HUES64 (cell line): ENCODE measurements at regions not wholly inside any gene's neighbourhood (a gene's known extent, or its start where the extent isn't known, plus 50 kb on each side); places are given as distances from the start of the nearest gene placed in this dataset.
A peak's percentile ranks its signal among the peaks of the same experiment; 100 is the strongest.

Experiments used
- H3K27ac ChIP-seq: 2 replicates; pipeline ENCODE4 v1.7.0; 2013; ENCODE audit warnings: low read depth, low read length, inconsistent platforms
- H3K27me3 ChIP-seq: 2 replicates; pipeline ENCODE4 v1.6.1; 2013; ENCODE audit warnings: mild to moderate bottlenecking, low read length; ENCODE audit not compliant: insufficient read depth
- H3K36me3 ChIP-seq: 2 replicates; pipeline ENCODE4 v1.6.1; 2013; ENCODE audit warnings: mild to moderate bottlenecking, low read length; ENCODE audit not compliant: insufficient read depth
- H3K4me1 ChIP-seq: 2 replicates; pipeline ENCODE4 v1.6.1; 2013; ENCODE audit warnings: mild to moderate bottlenecking, low read length, moderate library complexity; ENCODE audit not compliant: insufficient read depth
- H3K4me3 ChIP-seq: 2 replicates; pipeline ENCODE4 v1.5.1; 2013; ENCODE audit warnings: mild to moderate bottlenecking, low read length, moderate library complexity
- H3K9ac ChIP-seq: 2 replicates; pipeline ENCODE4 v1.6.1; 2013; ENCODE audit warnings: mild to moderate bottlenecking, low read depth, low read length
- H3K9me3 ChIP-seq: 2 replicates; pipeline ENCODE4 v1.6.1; 2013; ENCODE audit warnings: low read depth, low read length; ENCODE audit not compliant: insufficient read depth
- WGBS: fragments of 150-250, 120-280 bp; methylation state at CpG from one replicate; pipeline ENCODE4 v1.1.7; 2013; ENCODE audit warnings: missing lambda C conversion rate; 5-methylcytosine and 5-hydroxymethylcytosine counted together

GRCh38 chr11:106461148-106461691, 383.8 kb downstream of the AASDHPPT start:
- Histone ChIP-seq H3K27me3 (no peaks in the 10 kb centered on the region), H3K4me1 (peaks cover 25% of the 10 kb centered on the region), H3K4me3 (no peak overlapping the region), H3K9me3 (no peaks in the 10 kb centered on the region), H3K36me3 (no peaks in the 10 kb centered on the region), H3K9ac (no peak overlapping the region), H3K27ac (no peak overlapping the region)
- 85% methylated on average over 4 of the region's 5 CpGs for WGBS

DNA sequence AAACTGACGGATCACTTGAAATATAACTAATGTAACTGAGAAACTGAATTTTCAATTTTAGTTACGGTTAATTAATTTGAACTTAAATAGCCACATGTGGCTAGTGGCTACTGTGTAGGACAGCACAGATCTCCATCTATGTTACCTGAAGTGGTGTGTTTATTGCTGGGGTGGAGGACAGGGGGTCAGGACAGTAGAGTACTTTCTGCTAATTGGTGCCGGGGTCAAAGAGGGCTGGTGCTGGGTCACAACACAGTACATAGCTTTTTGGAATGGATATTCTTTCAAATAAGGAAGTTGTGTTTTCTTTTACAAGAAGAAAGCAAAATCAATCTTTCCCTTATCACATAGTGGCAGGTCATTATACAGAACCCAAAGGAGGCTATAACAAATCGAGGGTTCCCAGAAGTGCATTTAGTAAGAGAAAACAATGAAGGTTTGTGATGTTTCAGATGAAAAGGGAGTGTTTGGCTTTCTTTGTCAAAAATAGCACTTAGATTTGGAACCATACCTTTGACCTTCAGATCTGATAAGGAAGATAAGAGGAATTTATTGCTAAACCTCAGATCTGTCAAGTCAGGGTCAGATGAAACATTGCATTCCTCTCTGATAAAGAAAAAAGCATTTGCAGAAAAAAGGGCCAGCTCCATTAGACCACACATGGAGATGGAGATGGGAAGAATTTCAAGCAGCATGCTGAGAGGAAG, 384.5 kb downstream of the AASDHPPT start:
- no peaks in the 10 kb centered on the region for H3K27me3 ChIP-seq
- H3K4me3 ChIP-seq = no peak overlapping the region
- no peak overlapping the region for H3K9ac ChIP-seq
- 90% methylated on average over 4 of the region's 4 CpGs for WGBS
- no peaks in the 10 kb centered on the region for H3K36me3 ChIP-seq
- no peaks in the 10 kb centered on the region for H3K9me3 ChIP-seq
- peaks cover 25% of the 10 kb centered on the region for H3K4me1 ChIP-seq
- no peak overlapping the region for H3K27ac ChIP-seq

DNA sequence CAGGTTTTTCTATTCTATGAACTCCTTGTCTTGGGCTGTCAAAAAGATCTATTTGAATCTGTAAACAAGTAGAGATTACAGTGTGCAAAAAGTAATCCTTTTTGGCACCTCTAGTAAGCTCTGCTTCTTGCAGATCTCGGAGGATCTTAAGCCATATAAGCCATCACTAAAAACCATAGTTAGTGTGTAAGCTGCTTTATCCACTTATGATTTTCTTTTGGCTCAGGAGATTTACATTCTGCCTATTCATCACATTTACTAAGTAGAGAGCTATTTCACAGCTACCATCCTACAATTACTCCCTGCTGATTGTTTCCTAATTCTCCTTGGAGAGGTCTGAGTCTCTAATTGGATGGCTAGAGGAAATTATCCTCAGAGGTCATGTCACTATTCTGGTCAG, 385.7 kb downstream of the AASDHPPT start:
- 100% methylated on average over 1 of the region's 1 CpG for WGBS
- H3K4me3 ChIP-seq = no peak overlapping the region
- H3K36me3 ChIP-seq = no peaks in the 10 kb centered on the region
- no peak overlapping the region for H3K9ac ChIP-seq
- H3K27me3 ChIP-seq = no peaks in the 10 kb centered on the region
- no peak overlapping the region for H3K27ac ChIP-seq
- no peaks in the 10 kb centered on the region for H3K9me3 ChIP-seq
- H3K4me1 ChIP-seq = peaks cover 25% of the 10 kb centered on the region

DNA sequence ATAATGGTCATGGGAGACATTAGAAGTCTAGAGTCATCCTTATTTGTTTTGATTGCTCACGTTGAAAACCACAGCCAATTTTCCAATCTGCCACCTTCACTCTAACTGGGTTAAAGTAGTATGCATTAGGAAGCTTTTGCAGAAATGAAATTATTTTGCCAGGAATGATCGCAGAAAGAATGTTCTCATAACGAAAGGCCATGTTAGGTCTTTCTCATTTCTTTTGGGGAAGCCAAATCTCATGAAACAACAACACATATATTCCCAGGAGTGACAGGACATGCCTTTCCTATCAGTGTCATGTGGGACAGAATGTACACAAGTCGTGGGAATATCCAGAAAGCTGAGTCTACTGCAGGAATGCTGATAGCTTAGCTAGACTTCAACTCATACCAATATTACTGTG, 386.3 kb downstream of the AASDHPPT start:
- Histone ChIP-seq H3K9me3 (no peaks in the 10 kb centered on the region), H3K4me3 (no peak overlapping the region), H3K27me3 (no peaks in the 10 kb centered on the region), H3K27ac (no peak overlapping the region), H3K36me3 (no peaks in the 10 kb centered on the region), H3K9ac (no peak overlapping the region), H3K4me1 (peaks cover 25% of the 10 kb centered on the region)
- WGBS = 93% methylated on average over 4 of the region's 4 CpGs

DNA sequence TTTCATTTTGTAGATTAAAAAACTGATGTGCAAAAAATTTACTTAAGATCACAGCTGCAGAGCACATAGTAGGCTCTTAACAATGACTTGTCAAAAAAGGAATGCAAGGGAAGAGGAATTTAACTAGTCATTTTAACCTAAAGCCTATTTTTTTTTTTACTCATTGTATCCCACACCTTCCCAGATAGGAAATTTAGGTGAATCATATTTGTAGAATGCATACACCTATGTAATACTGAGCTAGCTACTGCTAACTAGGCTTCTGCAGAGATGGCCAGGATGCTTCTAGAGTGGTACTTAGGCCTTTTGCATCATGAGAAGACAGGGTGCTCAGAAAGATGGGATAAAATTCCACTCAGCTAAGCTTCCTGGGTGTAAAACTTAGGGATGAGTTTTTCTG, 387.3 kb downstream of the AASDHPPT start:
- H3K9me3 ChIP-seq = no peaks in the 10 kb centered on the region
- H3K9ac ChIP-seq = no peak overlapping the region
- no peak overlapping the region for H3K4me3 ChIP-seq
- H3K27me3 ChIP-seq = no peaks in the 10 kb centered on the region
- no peak overlapping the region for H3K27ac ChIP-seq
- peaks cover 25% of the 10 kb centered on the region for H3K4me1 ChIP-seq
- H3K36me3 ChIP-seq = no peaks in the 10 kb centered on the region

GRCh38 chr11:106466521-106467080, 389.1 kb downstream of the AASDHPPT start:
- peaks cover 24% of the 10 kb centered on the region for H3K4me1 ChIP-seq
- H3K4me3 ChIP-seq = no peak overlapping the region
- no peaks in the 10 kb centered on the region for H3K36me3 ChIP-seq
- H3K27me3 ChIP-seq = no peaks in the 10 kb centered on the region
- WGBS = 78% methylated on average over 5 of the region's 5 CpGs
- no peaks in the 10 kb centered on the region for H3K9me3 ChIP-seq
- H3K9ac ChIP-seq = no peak overlapping the region
- peak overlapping the region; percentile 6 for H3K27ac ChIP-seq

GRCh38 chr11:106467501-106467900, 390.0 kb downstream of the AASDHPPT start:
- Histone ChIP-seq H3K27ac (no peak overlapping the region), H3K4me3 (no peak overlapping the region), H3K9me3 (no peaks in the 10 kb centered on the region), H3K9ac (no peak overlapping the region), H3K4me1 (peaks cover 15% of the 10 kb centered on the region), H3K36me3 (no peaks in the 10 kb centered on the region), H3K27me3 (no peaks in the 10 kb centered on the region)

DNA sequence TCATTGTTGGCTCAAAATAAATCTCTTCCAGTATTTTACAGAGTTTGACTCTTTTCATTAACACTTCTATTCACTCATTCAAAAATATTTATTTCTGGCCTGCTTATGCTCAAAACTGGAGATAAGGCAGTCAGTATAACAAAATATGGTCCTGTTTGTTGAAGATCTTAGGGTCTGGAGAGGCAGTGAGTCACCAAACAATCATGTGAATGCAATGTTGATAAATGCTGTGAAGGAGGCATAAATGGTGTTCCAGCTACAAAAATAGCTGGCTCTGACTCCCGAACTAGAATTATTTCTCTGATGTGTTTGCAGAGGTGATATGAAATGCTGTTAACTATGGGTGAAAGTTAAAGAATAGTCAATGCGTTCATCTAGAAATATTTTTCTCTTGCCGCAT, 390.6 kb downstream of the AASDHPPT start:
- H3K27ac ChIP-seq = no peak overlapping the region
- WGBS = 90% methylated on average over 3 of the region's 3 CpGs
- no peaks in the 10 kb centered on the region for H3K36me3 ChIP-seq
- no peak overlapping the region for H3K4me3 ChIP-seq
- H3K9me3 ChIP-seq = no peaks in the 10 kb centered on the region
- H3K27me3 ChIP-seq = no peaks in the 10 kb centered on the region
- H3K9ac ChIP-seq = no peak overlapping the region
- H3K4me1 ChIP-seq = peaks cover 9% of the 10 kb centered on the region; the same call in 1 of the 2 replicates

DNA sequence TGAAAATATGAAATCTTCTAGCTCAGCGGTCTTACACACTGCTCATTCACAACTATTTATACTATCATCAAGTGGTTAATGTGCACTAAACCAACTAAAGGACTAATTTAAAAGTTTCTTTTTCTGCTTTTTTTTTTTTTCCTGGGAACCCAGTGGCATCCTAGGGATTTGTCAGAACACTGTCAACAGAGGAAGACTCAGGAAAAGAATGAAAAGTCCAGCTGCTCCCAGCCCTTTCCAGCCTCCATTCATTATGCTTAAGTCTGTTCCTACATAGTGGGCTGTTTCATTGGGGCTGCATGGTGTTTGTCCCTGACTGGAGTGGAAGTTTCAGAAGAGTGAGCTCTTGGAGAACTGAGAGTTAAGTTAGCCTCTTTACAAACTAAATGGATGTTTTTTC, 391.1 kb downstream of the AASDHPPT start:
- H3K27ac ChIP-seq = no peak overlapping the region
- 100% methylated on average over 1 of the region's 1 CpG for WGBS
- H3K4me3 ChIP-seq = no peak overlapping the region
- H3K4me1 ChIP-seq = peaks cover 5% of the 10 kb centered on the region; the same call in 1 of the 2 replicates
- H3K36me3 ChIP-seq = no peaks in the 10 kb centered on the region
- H3K27me3 ChIP-seq = no peaks in the 10 kb centered on the region
- no peaks in the 10 kb centered on the region for H3K9me3 ChIP-seq
- no peak overlapping the region for H3K9ac ChIP-seq

DNA sequence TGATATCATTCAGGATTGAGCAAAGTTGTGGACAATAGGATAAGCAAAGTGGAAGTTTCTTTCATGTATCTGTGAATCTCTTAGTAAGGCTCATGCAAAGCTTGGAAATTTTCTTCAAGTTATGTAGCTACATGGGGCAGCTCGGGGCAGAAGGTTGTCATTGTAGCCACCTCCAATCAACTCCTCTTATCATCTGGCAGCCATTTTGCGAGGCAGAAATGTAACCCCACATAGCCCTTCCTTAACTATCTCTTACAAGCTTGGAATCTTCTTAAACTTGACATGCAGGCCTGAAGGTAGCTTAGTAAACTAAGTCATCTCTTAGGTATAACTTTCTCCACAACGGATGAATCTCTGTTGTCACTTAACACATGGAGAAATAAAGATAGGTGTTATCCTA, 392.8 kb downstream of the AASDHPPT start:
- Histone ChIP-seq H3K27ac (no peak overlapping the region), H3K4me1 (no peaks in the 10 kb centered on the region), H3K36me3 (no peaks in the 10 kb centered on the region), H3K27me3 (no peaks in the 10 kb centered on the region), H3K4me3 (no peak overlapping the region), H3K9me3 (peaks cover 6% of the 10 kb centered on the region; the same call in 1 of the 2 replicates), H3K9ac (no peak overlapping the region)
- WGBS = 93% methylated on average over 2 of the region's 3 CpGs

DNA sequence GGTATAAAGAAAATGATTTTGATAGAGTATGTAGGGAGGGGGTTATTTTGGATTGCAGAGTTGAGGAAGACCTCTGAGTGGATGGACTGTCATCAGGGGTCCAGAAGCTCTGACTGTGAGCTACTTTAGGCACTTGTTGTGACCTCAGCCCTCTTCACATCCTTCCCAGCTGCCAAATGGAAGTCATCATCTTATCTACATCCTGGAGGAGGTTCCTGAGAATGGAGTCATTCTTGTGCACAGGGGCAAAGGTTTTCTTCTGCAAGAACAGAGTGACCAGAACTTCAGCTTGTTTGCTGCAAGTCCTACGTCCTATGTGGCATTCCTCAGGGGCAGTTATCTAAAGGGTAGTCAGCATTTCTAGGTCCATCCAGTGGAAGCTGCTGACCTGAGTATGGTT, 393.8 kb downstream of the AASDHPPT start:
- H3K27ac ChIP-seq = no peak overlapping the region
- no peaks in the 10 kb centered on the region for H3K27me3 ChIP-seq
- peaks cover 6% of the 10 kb centered on the region; the same call in 1 of the 2 replicates for H3K9me3 ChIP-seq
- no peaks in the 10 kb centered on the region for H3K4me1 ChIP-seq
- H3K36me3 ChIP-seq = no peaks in the 10 kb centered on the region
- WGBS = 91% methylated on average over 1 of the region's 1 CpG
- H3K9ac ChIP-seq = no peak overlapping the region
- H3K4me3 ChIP-seq = no peak overlapping the region
